Superior temporal gyrus (tissue), 1 donor: ENCODE measurements at regions not wholly inside any gene's neighbourhood (a gene's known extent, or its start where the extent isn't known, plus 50 kb on each side); places are given as distances from the start of the nearest gene placed in this dataset.

Source experiments
- DNase-seq: peaks from one replicate; pipeline ENCODE4 v3.0.0-alpha.2; 2016; ENCODE audit errors: extremely low spot score

- no peak for DNase-seq
Observed at GRCh38 chr21:43348170-43348766, 78.7 kb downstream of the SIK1 start.

- DNase-seq: no peak
Observed at GRCh38 chr21:43347461-43348169, 79.3 kb downstream of the SIK1 start.

- DNase-seq: no peak
Observed at GRCh38 chr21:43346551-43346950, 80.4 kb downstream of the SIK1 start.

GRCh38 chr21:43345746-43346409 is 81.1 kb downstream of the SIK1 start:
- DNase-seq: no peak

- no peak for DNase-seq
Observed at GRCh38 chr21:43345046-43345745, 81.7 kb downstream of the SIK1 start.

- DNase-seq: no peak
Observed at GRCh38 chr21:43343992-43344886, 82.7 kb downstream of the SIK1 start.

- DNase-seq: no peak
Observed at GRCh38 chr21:43343095-43343991, 83.6 kb downstream of the SIK1 start.

GRCh38 chr21:43342301-43342881 is 84.5 kb downstream of the SIK1 start:
- DNase-seq: no peak

GRCh38 chr21:43341378-43342161 is 85.4 kb downstream of the SIK1 start:
- no peak for DNase-seq

GRCh38 chr21:43340491-43341377 is 86.2 kb downstream of the SIK1 start:
- DNase-seq: no peak

- DNase-seq: no peak
Observed at GRCh38 chr21:43339668-43340067, 87.3 kb downstream of the SIK1 start.

- DNase-seq: no peak
Observed at GRCh38 chr21:43338951-43339350, 88.0 kb downstream of the SIK1 start.

GRCh38 chr21:43337901-43338655 is 88.9 kb downstream of the SIK1 start:
- DNase-seq: no peak

GRCh38 chr21:43335119-43335518 is 91.8 kb downstream of the SIK1 start:
- no peak for DNase-seq

- DNase-seq: no peak
Observed at GRCh38 chr21:43334214-43334958, 92.5 kb downstream of the SIK1 start.

GRCh38 chr21:43333298-43334062 is 93.5 kb downstream of the SIK1 start:
- no peak for DNase-seq
